ENCODE measurements at regions not wholly inside any gene's neighbourhood (a gene's known extent, or its start where the extent isn't known, plus 50 kb on each side); places are given as distances from the start of the nearest gene placed in this dataset.

DNA sequence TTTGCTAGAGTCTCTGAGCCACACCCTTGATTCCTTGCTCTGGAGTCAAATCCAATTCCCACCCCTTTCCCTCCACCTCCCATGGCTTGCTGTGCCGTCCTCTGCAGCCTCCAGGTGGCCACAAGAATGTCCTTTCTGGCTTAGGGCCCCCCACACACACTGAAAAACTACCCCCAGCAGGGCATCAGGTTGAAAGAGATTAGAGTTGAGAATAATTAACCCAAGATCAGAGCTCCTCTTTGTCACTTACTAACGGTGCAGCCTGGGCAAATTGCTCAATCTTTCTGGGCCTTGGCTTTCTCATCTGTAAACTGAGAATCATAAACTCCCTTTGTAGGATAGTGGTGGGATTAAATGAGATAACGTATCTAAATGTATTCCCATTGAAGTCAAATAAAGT lies 78.5 kb downstream of the MRPL46 start:
- H3K9me2 ChIP-seq = no peaks in the 10 kb centered on the region
- H3K36me3 ChIP-seq (replicated peaks in 1 of 2; ENCODE audit: control insufficient read depth in 1 of 2, insufficient read depth in 2 of 2, low read length in 1 of 2) = no peaks in the 10 kb centered on the region
- 7% methylated on average over 3 of the region's 3 CpGs for WGBS (ENCODE audit: low lambda C conversion rate)
- CTCF ChIA-PET = interaction anchor here (0.7 kb wide), 1 partner anchor 34 kb away, joined by 3 read pairs; no protein-coding TSS in a partner anchor
- H3K27me3 ChIP-seq (ENCODE audit: insufficient read depth) = no peaks in the 10 kb centered on the region
- H2AFZ ChIP-seq (ENCODE audit: low read depth) = no peak overlapping the region
- TF ChIP-seq, protein P1, sequence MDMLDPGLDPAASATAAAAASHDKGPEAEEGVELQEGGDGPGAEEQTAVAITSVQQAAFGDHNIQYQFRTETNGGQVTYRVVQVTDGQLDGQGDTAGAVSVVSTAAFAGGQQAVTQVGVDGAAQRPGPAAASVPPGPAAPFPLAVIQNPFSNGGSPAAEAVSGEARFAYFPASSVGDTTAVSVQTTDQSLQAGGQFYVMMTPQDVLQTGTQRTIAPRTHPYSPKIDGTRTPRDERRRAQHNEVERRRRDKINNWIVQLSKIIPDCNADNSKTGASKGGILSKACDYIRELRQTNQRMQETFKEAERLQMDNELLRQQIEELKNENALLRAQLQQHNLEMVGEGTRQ (IDR thresholded peaks at IDR 0.05; ENCODE audit: borderline replicate concordance, low read depth, low read length) = no peak
- TF ChIP-seq NRF1 (IDR thresholded peaks at IDR 0.05; ENCODE audit: low read depth, low read length) = no peak
- TF ChIP-seq RCOR1 (IDR thresholded peaks at IDR 0.05; ENCODE audit: low read length) = no peak
- no peaks in the 10 kb centered on the region for H3K4me1 ChIP-seq (ENCODE audit: control insufficient read depth in 1 of 2, insufficient read depth in 2 of 2, low read depth in 1 of 2, low read length in 1 of 2)
- no peak overlapping the region for H3K9ac ChIP-seq
- no peaks in the 10 kb centered on the region for H3K79me2 ChIP-seq (ENCODE audit: insufficient read depth)
- H3K4me2 ChIP-seq = no peak overlapping the region
- DNase-seq = no peak
- no peaks in the 10 kb centered on the region for H3K9me3 ChIP-seq
- H3K27ac ChIP-seq (ENCODE audit: low read depth in 2 of 2, low read length in 1 of 2) = no peak overlapping the region
- H3F3A ChIP-seq (replicated peaks; ENCODE audit: insufficient read depth) = no peaks in the 10 kb centered on the region
- POLR2A ChIA-PET = no interaction called here
- no peak overlapping the region for H3K4me3 ChIP-seq (ENCODE audit: low read depth in 2 of 2, low read length in 1 of 2)
- no peaks in the 10 kb centered on the region for H4K20me1 ChIP-seq (ENCODE audit: insufficient read depth)

DNA sequence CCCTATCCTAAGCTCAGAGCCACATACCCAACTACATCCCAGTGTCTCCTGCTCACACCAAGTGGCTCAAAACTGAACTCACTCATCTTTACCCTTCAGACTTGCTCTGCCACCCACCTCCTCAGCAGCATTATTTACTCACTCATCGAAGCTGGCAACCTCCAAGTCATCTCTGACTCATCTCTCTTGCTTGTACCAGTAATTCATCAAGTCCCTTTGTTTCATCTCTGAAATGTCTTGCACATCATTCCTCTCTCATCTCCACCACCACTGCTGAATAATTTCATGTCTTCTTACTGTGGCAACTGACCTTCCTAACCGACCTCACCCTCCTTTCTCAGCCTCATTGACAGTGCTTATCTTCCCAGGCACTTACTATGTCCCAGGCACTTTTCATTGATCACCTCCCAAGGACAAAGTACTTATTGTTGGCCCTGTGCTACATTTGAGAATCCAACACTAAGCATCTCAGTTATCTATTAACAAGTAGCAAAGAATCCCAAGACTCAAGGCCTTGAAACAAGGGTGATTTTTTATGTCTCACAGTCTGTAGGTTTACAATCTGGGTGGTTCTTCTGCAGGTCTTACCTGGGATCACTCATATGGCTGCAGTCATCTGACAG lies 82.0 kb downstream of the MRPL46 start:
- no peaks in the 10 kb centered on the region for H3K27me3 ChIP-seq (ENCODE audit: insufficient read depth)
- ChIA-PET CTCF (no interaction called here), POLR2A (no interaction called here)
- peaks cover 0 to 9% of the 10 kb centered on the region in 2 experiments; a peak in 1 of 4 replicates for H3K4me1 ChIP-seq (ENCODE audit: control insufficient read depth in 1 of 2, insufficient read depth in 2 of 2, low read depth in 1 of 2, low read length in 1 of 2)
- H3K27ac ChIP-seq (ENCODE audit: low read depth in 2 of 2, low read length in 1 of 2) = no peak overlapping the region
- H3K36me3 ChIP-seq (replicated peaks in 1 of 2; ENCODE audit: control insufficient read depth in 1 of 2, insufficient read depth in 2 of 2, low read length in 1 of 2) = no peaks in the 10 kb centered on the region
- no peaks in the 10 kb centered on the region for H3F3A ChIP-seq (replicated peaks; ENCODE audit: insufficient read depth)
- H3K9ac ChIP-seq = no peak overlapping the region
- no peaks in the 10 kb centered on the region for H3K79me2 ChIP-seq (ENCODE audit: insufficient read depth)
- H3K4me3 ChIP-seq (ENCODE audit: low read depth in 2 of 2, low read length in 1 of 2) = no peak overlapping the region
- no peak for DNase-seq
- TF ChIP-seq GABPA (IDR thresholded peaks at IDR 0.05; ENCODE audit: low read depth) (no peak), JUND (IDR thresholded peaks at IDR 0.05) (no peak), FOXM1 (IDR thresholded peaks at IDR 0.05; ENCODE audit: low read depth) (no peak)
- H3K4me2 ChIP-seq = no peak overlapping the region
- WGBS (ENCODE audit: low lambda C conversion rate) = 1% methylated on average over 2 of the region's 2 CpGs
- H4K20me1 ChIP-seq (ENCODE audit: insufficient read depth) = no peaks in the 10 kb centered on the region
- H2AFZ ChIP-seq (ENCODE audit: low read depth) = no peak overlapping the region
- no peaks in the 10 kb centered on the region for H3K9me3 ChIP-seq
- H3K9me2 ChIP-seq = no peaks in the 10 kb centered on the region

DNA sequence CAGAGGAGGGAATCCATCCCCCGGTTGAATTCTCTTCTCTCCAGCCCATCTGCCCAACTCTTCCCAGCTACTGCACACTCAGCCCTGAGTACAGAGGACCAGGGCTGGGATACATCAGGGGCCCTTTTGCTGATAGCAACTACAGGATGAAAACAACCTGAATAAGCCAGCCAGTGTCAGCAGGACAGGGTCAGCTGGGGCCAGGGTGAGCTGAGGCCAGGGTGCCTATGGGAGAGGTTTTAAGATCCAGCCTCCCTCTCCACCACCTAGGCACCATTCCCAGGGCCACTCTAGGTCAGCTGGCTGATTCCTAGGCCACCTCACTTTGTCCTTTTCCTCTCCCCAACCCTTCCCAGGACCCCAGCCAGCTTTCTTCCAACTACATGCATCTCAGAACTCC lies 83.8 kb downstream of the MRPL46 start:
- H3K27ac ChIP-seq (ENCODE audit: low read depth in 2 of 2, low read length in 1 of 2) = no peak overlapping the region
- H2AFZ ChIP-seq (ENCODE audit: low read depth) = no peak overlapping the region
- ChIA-PET POLR2A (no interaction called here), CTCF (interaction anchor here (1.1 to 1.8 kb wide), 5 partner anchors 14 to 136 kb away, joined by 3 to 12 read pairs (median 5); no protein-coding TSS in a partner anchor)
- H3K9me2 ChIP-seq = no peaks in the 10 kb centered on the region
- no peaks in the 10 kb centered on the region for H3K79me2 ChIP-seq (ENCODE audit: insufficient read depth)
- H3K36me3 ChIP-seq (replicated peaks in 1 of 2; ENCODE audit: control insufficient read depth in 1 of 2, insufficient read depth in 2 of 2, low read length in 1 of 2) = no peaks in the 10 kb centered on the region
- 50% methylated on average over 1 of the region's 1 CpG for WGBS (ENCODE audit: low lambda C conversion rate)
- no peaks in the 10 kb centered on the region for H4K20me1 ChIP-seq (ENCODE audit: insufficient read depth)
- no peak overlapping the region for H3K4me3 ChIP-seq (ENCODE audit: low read depth in 2 of 2, low read length in 1 of 2)
- no peak overlapping the region for H3K4me2 ChIP-seq
- H3K4me1 ChIP-seq (ENCODE audit: control insufficient read depth in 1 of 2, insufficient read depth in 2 of 2, low read depth in 1 of 2, low read length in 1 of 2) = peaks cover 0 to 9% of the 10 kb centered on the region in 2 experiments; a peak in 1 of 4 replicates
- no peak for DNase-seq
- H3K9ac ChIP-seq = no peak overlapping the region
- no peaks in the 10 kb centered on the region for H3F3A ChIP-seq (replicated peaks; ENCODE audit: insufficient read depth)
- H3K9me3 ChIP-seq = no peaks in the 10 kb centered on the region
- no peaks in the 10 kb centered on the region for H3K27me3 ChIP-seq (ENCODE audit: insufficient read depth)
- TF ChIP-seq, protein P1 (IDR thresholded peaks at IDR 0.05; ENCODE audit: borderline replicate concordance, low read depth, low read length) = no peak
- TF ChIP-seq SIN3A (IDR thresholded peaks at IDR 0.05; ENCODE audit: borderline replicate concordance, low read depth, low read length) (no peak), FOXJ3 (CRISPR knock-in tag; IDR thresholded peaks at IDR 0.05) (no peak), GATA2 (CRISPR knock-in tag; IDR thresholded peaks at IDR 0.05) (no peak), MEF2A (IDR thresholded peaks at IDR 0.05; ENCODE audit: borderline replicate concordance, low read depth) (no peak), RFX5 (IDR thresholded peaks at IDR 0.05; ENCODE audit: low read length) (no peak), RXRA (IDR thresholded peaks at IDR 0.05; ENCODE audit: borderline replicate concordance, low read depth) (no peak), NFIC (IDR thresholded peaks at IDR 0.05; ENCODE audit: borderline replicate concordance) (no peak), FOSL2 (IDR thresholded peaks at IDR 0.05; ENCODE audit: borderline replicate concordance, low read depth) (no peak), TCF12 (IDR thresholded peaks at IDR 0.05) (no peak), EP300 (IDR thresholded peaks at IDR 0.05; ENCODE audit: borderline replicate concordance in 1 of 2, low read depth in 1 of 2, low read length in 1 of 2) (no peak), RAD21 (IDR thresholded peaks at IDR 0.05; ENCODE audit: low read length) (no peak)
- TF ChIP-seq, protein P2, sequence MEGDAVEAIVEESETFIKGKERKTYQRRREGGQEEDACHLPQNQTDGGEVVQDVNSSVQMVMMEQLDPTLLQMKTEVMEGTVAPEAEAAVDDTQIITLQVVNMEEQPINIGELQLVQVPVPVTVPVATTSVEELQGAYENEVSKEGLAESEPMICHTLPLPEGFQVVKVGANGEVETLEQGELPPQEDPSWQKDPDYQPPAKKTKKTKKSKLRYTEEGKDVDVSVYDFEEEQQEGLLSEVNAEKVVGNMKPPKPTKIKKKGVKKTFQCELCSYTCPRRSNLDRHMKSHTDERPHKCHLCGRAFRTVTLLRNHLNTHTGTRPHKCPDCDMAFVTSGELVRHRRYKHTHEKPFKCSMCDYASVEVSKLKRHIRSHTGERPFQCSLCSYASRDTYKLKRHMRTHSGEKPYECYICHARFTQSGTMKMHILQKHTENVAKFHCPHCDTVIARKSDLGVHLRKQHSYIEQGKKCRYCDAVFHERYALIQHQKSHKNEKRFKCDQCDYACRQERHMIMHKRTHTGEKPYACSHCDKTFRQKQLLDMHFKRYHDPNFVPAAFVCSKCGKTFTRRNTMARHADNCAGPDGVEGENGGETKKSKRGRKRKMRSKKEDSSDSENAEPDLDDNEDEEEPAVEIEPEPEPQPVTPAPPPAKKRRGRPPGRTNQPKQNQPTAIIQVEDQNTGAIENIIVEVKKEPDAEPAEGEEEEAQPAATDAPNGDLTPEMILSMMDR (IDR thresholded peaks at IDR 0.05) = no peak
- TF ChIP-seq, protein P3, sequence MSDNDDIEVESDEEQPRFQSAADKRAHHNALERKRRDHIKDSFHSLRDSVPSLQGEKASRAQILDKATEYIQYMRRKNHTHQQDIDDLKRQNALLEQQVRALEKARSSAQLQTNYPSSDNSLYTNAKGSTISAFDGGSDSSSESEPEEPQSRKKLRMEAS (IDR thresholded peaks at IDR 0.05; ENCODE audit: low read depth) = no peak

All from SK-N-SH (cell line).